COLO829 (cell line): ENCODE measurements at regions not wholly inside any gene's neighbourhood (a gene's known extent, or its start where the extent isn't known, plus 50 kb on each side); places are given as distances from the start of the nearest gene placed in this dataset.

Experiments
- DNase-seq: peaks from one replicate; pipeline ENCODE4 v3.0.0; 2012; ENCODE audit warnings: low spot score

- no peak for DNase-seq
Observed at GRCh38 chr4:157880761-157881160, 292.1 kb downstream of the GASK1B start.

GRCh38 chr4:157854819-157855218 lies 318.0 kb downstream of the GASK1B start:
- DNase-seq, result no peak

GRCh38 chr4:157840648-157841047 lies 332.2 kb downstream of the GASK1B start:
- no peak for DNase-seq

GRCh38 chr4:157840034-157840433 lies 332.8 kb downstream of the GASK1B start:
- no peak for DNase-seq

GRCh38 chr4:157838366-157838765 lies 334.5 kb downstream of the GASK1B start:
- no peak for DNase-seq

- no peak for DNase-seq
Observed at GRCh38 chr4:157837071-157837703, 335.6 kb downstream of the GASK1B start.

- DNase-seq, result no peak
Observed at GRCh38 chr4:157832596-157832995, 340.2 kb downstream of the GASK1B start.

- no peak for DNase-seq
Observed at GRCh38 chr4:157824021-157824420, 348.8 kb downstream of the GASK1B start.

- DNase-seq, result no peak
Observed at GRCh38 chr4:157821814-157822213, 351.0 kb downstream of the GASK1B start.

- DNase-seq, result no peak
Observed at GRCh38 chr4:157819693-157820464, 352.9 kb downstream of the GASK1B start.

- DNase-seq, result no peak
Observed at GRCh38 chr4:157818946-157819692, 353.7 kb downstream of the GASK1B start.

GRCh38 chr4:157810137-157810774 lies 362.6 kb downstream of the GASK1B start:
- no peak for DNase-seq

GRCh38 chr4:157808796-157809383 lies 363.9 kb downstream of the GASK1B start:
- DNase-seq, result no peak

- no peak for DNase-seq
Observed at GRCh38 chr4:157806184-157806583, 366.6 kb downstream of the GASK1B start.

- DNase-seq, result no peak
Observed at GRCh38 chr4:157804986-157805385, 367.8 kb downstream of the GASK1B start.

GRCh38 chr4:157803845-157804521 lies 368.8 kb downstream of the GASK1B start:
- DNase-seq, result no peak

- no peak for DNase-seq
Observed at GRCh38 chr4:157803421-157803820, 369.4 kb downstream of the GASK1B start.

- no peak for DNase-seq
Observed at GRCh38 chr4:157795495-157795894, 377.3 kb downstream of the GASK1B start.

- no peak for DNase-seq
Observed at GRCh38 chr4:157792716-157793115, 380.1 kb downstream of the GASK1B start.

GRCh38 chr4:157791236-157791635 lies 381.6 kb downstream of the GASK1B start:
- DNase-seq, result no peak

GRCh38 chr4:157787618-157788017 lies 385.2 kb downstream of the GASK1B start:
- DNase-seq, result no peak

GRCh38 chr4:157781361-157781760 lies 391.5 kb downstream of the GASK1B start:
- no peak for DNase-seq
